ENCODE measurements at regions not wholly inside any gene's neighbourhood (a gene's known extent, or its start where the extent isn't known, plus 50 kb on each side); places are given as distances from the start of the nearest gene placed in this dataset.

- no peak for TF ChIP-seq POLR2AphosphoS5 (IDR thresholded peaks at IDR 0.05; ENCODE audit: borderline replicate concordance, low read depth, low read length)
- no peak for TF ChIP-seq EZH2 (IDR thresholded peaks at IDR 0.05)
- no peak for TF ChIP-seq FOXP2 (optimal IDR thresholded peaks at IDR 0.05; ENCODE audit: control extremely low read depth, extremely low read length, insufficient read depth)
Observed at GRCh38 chr5:104952876-104953275, 1390.3 kb upstream of the NUDT12 start.

All from SK-N-MC (cell line).